NCI-H1436 treated with DMSO at 0.1 percent for 48 hours (cell line): ENCODE measurements at regions not wholly inside any gene's neighbourhood (a gene's known extent, or its start where the extent isn't known, plus 50 kb on each side); places are given as distances from the start of the nearest gene placed in this dataset.
"Not testable (repeated sequence)": the region's sequence is repeated elsewhere in the genome, so short reads cannot be mapped to it uniquely, and the experiment has no call there.

Source experiments
- DNase-seq: peaks from one replicate; lab custom pipeline; 2025; lab: John Stamatoyannopoulos, UW

DNA sequence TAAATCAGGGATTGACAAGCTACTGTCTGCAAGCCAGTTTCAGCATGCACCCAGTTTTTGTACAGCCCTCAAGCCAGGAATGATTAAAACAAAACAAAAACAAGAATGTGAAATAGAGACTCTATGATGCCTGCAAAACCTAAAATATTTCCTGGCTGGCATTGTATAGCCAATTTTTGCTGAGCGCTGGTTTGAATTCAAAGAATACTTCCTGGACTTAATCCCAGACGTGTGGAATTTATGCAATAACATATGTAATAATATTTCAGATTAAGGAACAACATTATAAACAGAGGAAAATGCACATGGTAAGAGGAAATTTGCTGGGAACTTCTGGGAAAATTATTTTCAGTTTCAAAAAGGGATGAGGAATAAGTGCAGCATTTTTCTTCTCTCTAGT lies 148.1 kb upstream of the RPRM start:
- DNase-seq, result no peak

DNA sequence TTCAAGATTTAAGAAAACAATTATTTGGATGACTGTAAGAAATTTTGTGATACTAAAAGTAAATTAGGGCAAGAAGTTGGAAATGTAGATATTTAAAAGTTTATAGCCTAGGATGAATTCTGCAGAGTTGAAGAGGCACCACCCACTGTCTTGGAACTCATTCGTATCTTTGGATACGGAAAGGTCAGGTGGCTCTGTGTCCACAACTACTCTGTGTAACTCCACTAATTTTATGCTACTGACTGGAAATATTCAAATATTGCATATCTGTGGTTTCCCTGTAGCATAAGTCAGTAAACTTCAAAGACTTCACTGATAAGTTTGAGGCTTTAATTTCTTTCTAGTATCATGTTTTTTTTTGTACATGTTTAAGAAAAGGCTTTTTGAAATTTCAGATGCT lies 156.9 kb upstream of the RPRM start:
- no peak for DNase-seq

DNA sequence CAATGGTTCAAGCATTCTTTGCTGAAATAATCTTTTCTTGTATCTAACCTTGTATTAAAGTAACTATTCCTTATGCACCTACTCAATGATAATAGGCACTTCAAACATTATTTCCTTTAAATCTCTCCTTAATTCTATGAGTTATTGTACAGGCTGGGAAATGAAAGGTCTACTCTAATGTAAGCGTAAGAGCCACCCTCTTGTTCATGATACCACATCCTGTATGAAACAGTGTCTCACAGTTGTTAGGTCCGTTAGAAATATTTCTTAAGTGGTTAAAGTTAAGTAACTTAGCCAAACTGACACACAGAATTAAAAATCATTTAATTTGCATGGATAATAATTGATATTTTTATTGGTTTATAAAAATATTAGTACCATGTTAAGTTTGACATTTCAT lies 162.5 kb upstream of the RPRM start:
- DNase-seq, result no peak

- DNase-seq, result no peak
These were observed 166.4 kb upstream of the RPRM start for GRCh38 chr2:153644955-153645354.

GRCh38 chr2:153645599-153645998 lies 167.0 kb upstream of the RPRM start:
- no peak for DNase-seq

- no peak for DNase-seq
These were observed 179.1 kb upstream of the RPRM start for GRCh38 chr2:153657651-153658050.

- DNase-seq, result no peak
These were observed 183.2 kb upstream of the RPRM start for GRCh38 chr2:153661801-153662200.

- no peak for DNase-seq
These were observed 184.8 kb upstream of the RPRM start for GRCh38 chr2:153663371-153663770.

- DNase-seq, result not testable (repeated sequence)
These were observed 185.4 kb upstream of the RPRM start for GRCh38 chr2:153664009-153664408.

DNA sequence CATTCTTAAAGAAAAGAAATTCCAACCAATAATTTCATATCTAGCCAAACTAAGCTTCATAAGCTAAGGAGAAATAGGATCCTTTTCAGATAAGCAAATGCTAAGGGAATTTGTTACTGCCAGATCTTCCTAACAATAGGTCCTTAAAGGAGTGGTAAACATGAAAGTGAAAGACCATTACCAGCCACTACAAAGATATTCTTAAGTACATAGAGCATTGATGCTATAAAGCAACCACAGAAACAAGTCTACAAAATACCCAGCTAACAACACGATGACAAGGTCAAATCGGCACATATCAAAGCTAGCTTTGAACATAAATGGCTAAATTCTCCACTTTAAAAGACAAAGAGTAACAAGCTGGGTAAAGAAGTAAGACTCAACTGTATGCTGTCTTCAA lies 188.9 kb upstream of the RPRM start:
- no peak for DNase-seq

- DNase-seq, result no peak
These were observed 190.4 kb upstream of the RPRM start for GRCh38 chr2:153668923-153669322.

- DNase-seq, result no peak
These were observed 161.6 kb upstream of the GALNT13 start for GRCh38 chr2:153710128-153710527.

- DNase-seq, result no peak
These were observed 156.4 kb upstream of the GALNT13 start for GRCh38 chr2:153715218-153715850.

GRCh38 chr2:153717060-153717459 lies 154.7 kb upstream of the GALNT13 start:
- no peak for DNase-seq

DNA sequence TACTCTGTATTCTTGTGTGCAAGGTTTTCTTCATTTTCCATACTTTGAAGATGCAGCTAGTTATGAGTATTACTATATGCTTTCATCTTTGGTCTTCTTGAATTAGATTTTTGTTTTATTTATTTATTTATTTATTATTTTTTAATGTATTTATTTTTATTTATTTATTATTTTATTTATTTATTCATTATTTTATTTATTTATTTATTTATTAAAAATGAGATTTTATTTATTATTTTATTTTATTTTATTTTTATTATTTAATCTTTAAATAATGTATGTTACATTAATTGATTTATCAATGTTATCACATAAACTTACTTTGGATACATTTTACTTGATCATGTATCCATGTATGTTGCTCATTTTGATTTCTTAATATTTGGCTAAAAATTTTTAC lies 132.3 kb upstream of the GALNT13 start:
- no peak for DNase-seq

DNA sequence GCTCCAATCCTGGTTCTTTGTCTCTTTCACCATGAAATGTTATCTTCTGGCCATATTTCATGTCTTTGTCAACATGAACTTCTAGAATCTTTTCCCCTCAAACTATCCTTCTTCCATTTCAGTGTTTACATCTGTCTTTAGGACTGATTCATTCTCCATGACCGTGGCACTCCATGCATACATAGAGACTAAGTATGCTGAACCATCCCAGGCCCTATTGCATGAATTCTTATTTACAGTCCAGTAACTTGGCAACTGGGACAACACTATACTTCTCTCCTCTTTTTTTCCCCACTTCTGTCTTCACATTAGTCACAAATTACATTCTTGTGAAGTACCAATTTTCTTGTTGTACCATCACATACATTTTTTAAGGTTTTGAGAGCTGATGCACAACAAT lies 109.8 kb upstream of the GALNT13 start:
- no peak for DNase-seq

- DNase-seq, result no peak
These were observed 105.3 kb upstream of the GALNT13 start for GRCh38 chr2:153766415-153766814.

DNA sequence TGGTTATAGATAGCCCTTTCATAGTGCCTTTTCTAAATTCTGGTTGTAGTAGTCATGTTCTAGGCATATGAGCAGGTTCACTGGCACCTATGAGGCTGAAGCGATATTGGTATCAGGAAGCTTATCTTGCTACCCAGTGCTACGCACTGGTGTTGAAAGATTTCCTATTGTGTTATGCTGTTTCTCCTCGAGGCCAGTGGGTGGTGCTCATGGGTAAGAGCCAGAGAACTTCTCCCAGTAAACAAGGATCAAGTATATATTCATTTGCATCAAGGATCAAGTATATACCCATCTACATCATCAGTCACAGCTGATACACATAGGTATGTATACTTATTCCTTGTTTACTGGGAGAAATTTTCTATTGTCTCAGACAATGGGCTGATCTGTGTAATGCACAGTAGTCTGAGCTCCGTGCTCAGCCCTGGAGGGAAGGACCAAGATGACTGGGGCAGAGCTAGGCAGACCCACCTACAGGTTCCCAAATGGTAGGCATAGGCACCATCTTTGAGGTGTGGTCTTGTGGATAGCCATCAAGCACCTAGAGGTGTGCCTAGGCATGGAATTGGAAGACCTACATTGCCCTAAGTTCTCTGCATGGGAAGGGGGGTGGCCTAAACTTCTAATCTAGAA lies 101.2 kb upstream of the GALNT13 start:
- DNase-seq, result no peak

GRCh38 chr2:153780241-153780640 lies 91.5 kb upstream of the GALNT13 start:
- no peak for DNase-seq

DNA sequence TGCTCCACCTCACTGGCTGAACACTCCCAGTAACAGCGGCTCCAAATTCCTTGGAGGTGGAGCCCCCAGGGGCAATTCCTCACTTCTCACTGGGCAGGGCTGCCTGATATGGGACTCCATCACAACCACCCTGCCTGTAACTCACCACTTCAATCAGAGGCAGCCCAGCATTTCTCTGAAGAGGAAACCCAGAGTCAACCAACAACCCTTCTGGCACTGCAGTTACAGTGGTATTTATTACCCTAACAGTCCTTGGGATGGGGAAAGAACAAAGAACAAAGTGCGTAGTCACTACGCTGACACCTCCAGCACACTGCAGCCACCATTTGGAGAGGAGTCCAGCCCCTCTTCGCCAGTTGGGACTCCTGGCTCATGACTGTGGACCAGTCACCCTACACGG lies 85.7 kb upstream of the GALNT13 start:
- DNase-seq, result no peak

DNA sequence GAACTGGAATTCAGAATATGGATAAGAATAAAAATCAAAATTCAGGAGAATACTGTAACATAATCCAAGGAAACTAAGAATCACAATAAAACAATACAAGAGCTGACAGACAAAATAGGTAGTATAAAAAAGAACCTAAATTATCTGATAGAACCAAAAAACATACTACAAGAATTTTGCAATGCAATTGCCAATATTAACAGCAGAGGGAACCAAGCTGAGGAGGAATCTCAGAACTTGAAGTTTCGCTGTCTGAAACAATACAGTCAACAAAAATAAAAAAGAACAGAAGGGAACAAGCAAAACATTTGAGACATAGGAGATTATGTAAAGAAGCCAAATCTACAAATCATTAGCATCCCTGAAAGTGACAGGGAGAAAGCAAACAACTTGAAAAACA lies 84.1 kb upstream of the GALNT13 start:
- DNase-seq, result no peak

DNA sequence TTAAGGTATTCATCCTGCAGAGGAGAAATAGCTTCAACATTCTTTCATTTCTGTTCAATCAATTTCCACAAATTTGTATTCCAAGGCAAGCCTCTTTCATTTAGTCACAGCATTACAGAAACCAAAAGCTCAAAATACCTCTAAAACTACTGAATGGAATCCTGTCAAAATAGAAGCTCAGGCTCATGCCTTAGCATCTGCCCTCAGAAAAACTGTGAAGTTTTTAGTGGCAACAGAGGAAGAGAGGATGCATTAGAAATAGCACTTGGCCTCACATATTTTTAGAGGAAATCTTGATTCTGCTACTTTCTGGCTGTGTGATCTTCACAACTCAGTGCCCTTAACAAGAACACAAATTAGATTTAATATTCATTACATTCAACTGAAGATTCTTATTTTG lies 69.1 kb upstream of the GALNT13 start:
- DNase-seq, result no peak

DNA sequence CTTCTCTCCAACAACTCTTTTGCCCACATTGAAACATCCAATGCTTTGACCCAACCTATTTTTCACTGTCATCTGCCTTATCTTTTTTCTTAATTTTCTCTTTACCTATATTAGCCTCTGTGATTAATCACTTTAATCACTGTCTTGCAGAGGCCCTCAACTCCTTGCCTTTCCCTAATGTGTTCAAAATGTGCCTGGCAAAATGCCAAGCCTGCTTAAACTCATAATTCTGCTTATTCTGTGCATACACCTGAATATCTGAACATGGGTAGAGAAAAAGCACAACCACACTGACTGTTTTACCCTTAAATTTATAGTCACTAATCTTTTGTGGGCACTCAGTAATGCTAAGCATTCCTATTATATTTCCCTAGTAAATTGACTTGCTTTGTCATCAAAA lies 63.0 kb upstream of the GALNT13 start:
- DNase-seq, result no peak

GRCh38 chr2:153811516-153811915 lies 60.2 kb upstream of the GALNT13 start:
- peak; percentile 18 for DNase-seq
